Suprapubic skin (tissue), 4 donors: ENCODE measurements at regions not wholly inside any gene's neighbourhood (a gene's known extent, or its start where the extent isn't known, plus 50 kb on each side); places are given as distances from the start of the nearest gene placed in this dataset.

ENCODE experiments used
- POLR2A ChIP-seq, 2 donors: fragments of 450-650 bp; IDR thresholded peaks; one replicate each; pipeline ENCODE4 v1.6.1; 2017; ENCODE audit warnings: antibody characterized with exemption in 2 of 2, mild to moderate bottlenecking in 2 of 2, moderate library complexity in 2 of 2
- POLR2AphosphoS5 ChIP-seq, 3 donors: sonication (generic); formaldehyde crosslinking; IDR thresholded peaks; one replicate each; pipeline ENCODE4 v1.6.1; 2017; ENCODE audit warnings: antibody characterized with exemption in 3 of 3
- TF ChIP-seq, protein P1 (sequence below), 2 donors: fragments of 200-600 bp in 1 of 2; fragments of 450-650 bp in 1 of 2; sonication (generic) in 1 of 2; IDR thresholded peaks; one replicate each; pipeline ENCODE4 v1.5.1; 2016 to 2019; ENCODE audit warnings: antibody characterized with exemption in 2 of 2, mild to moderate bottlenecking in 1 of 2, moderate library complexity in 1 of 2

GRCh38 chr10:130913844-130914243 is 397.7 kb downstream of the TCERG1L start:
- TF ChIP-seq POLR2AphosphoS5 (IDR thresholded peaks at IDR 0.05): no peak
- TF ChIP-seq, protein P1, sequence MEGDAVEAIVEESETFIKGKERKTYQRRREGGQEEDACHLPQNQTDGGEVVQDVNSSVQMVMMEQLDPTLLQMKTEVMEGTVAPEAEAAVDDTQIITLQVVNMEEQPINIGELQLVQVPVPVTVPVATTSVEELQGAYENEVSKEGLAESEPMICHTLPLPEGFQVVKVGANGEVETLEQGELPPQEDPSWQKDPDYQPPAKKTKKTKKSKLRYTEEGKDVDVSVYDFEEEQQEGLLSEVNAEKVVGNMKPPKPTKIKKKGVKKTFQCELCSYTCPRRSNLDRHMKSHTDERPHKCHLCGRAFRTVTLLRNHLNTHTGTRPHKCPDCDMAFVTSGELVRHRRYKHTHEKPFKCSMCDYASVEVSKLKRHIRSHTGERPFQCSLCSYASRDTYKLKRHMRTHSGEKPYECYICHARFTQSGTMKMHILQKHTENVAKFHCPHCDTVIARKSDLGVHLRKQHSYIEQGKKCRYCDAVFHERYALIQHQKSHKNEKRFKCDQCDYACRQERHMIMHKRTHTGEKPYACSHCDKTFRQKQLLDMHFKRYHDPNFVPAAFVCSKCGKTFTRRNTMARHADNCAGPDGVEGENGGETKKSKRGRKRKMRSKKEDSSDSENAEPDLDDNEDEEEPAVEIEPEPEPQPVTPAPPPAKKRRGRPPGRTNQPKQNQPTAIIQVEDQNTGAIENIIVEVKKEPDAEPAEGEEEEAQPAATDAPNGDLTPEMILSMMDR (IDR thresholded peaks at IDR 0.05): no peak
- TF ChIP-seq POLR2A (IDR thresholded peaks at IDR 0.05): no peak
